H9 (cell line): ENCODE measurements at regions not wholly inside any gene's neighbourhood (a gene's known extent, or its start where the extent isn't known, plus 50 kb on each side); places are given as distances from the start of the nearest gene placed in this dataset.

ENCODE experiments used
- DNase-seq: peaks from one replicate; pipeline ENCODE4 v3.0.0-alpha.2; 2017
- H2AFZ ChIP-seq: one replicate; pipeline ENCODE4 v1.6.1; 2013; ENCODE audit warnings: mild to moderate bottlenecking, low read length, control low read depth, moderate library complexity
- H2AK5ac ChIP-seq: 2 replicates; pipeline ENCODE4 v1.6.1; 2013; ENCODE audit warnings: low read length, control low read depth, mixed read lengths; ENCODE audit not compliant: insufficient read length
- H2BK120ac ChIP-seq: one replicate; pipeline ENCODE4 v1.6.1; 2013; ENCODE audit warnings: low read depth, mild to moderate bottlenecking, low read length, control low read depth, inconsistent platforms; ENCODE audit not compliant: poor library complexity, severe bottlenecking
- H2BK12ac ChIP-seq: 2 replicates; pipeline ENCODE4 v1.6.1; 2013; ENCODE audit warnings: low read length, control low read depth, mixed read lengths, low read depth; ENCODE audit not compliant: insufficient read length
- H2BK15ac ChIP-seq: 2 replicates; pipeline ENCODE4 v1.6.1; 2013; ENCODE audit warnings: low read depth, low read length, control low read depth
- H2BK20ac ChIP-seq: one replicate; pipeline ENCODE4 v1.6.1; 2013; ENCODE audit warnings: low read depth, mild to moderate bottlenecking, low read length, control low read depth, inconsistent platforms; ENCODE audit not compliant: poor library complexity, severe bottlenecking
- H2BK5ac ChIP-seq: 2 replicates; pipeline ENCODE4 v1.6.1; 2013; ENCODE audit warnings: low read length, control low read depth, mixed read lengths; ENCODE audit not compliant: insufficient read length
- H3K14ac ChIP-seq: 2 replicates; pipeline ENCODE4 v1.6.1; 2013; ENCODE audit warnings: low read length, control low read depth; ENCODE audit not compliant: insufficient read depth
- H3K18ac ChIP-seq: 2 replicates; pipeline ENCODE4 v1.6.1; 2013; ENCODE audit warnings: low read depth, mild to moderate bottlenecking, mixed read lengths, low read length, control low read depth; ENCODE audit not compliant: insufficient read length
- H3K23ac ChIP-seq: 2 replicates; pipeline ENCODE4 v1.6.1; 2013; ENCODE audit warnings: low read length, control low read depth, mixed read lengths, low read depth; ENCODE audit not compliant: insufficient read length
- H3K23me2 ChIP-seq: 2 replicates; pipeline ENCODE4 v1.6.1; 2013; ENCODE audit warnings: low read depth, mild to moderate bottlenecking, mixed read lengths, low read length, control low read depth; ENCODE audit not compliant: insufficient read length, poor library complexity, severe bottlenecking
- H3K27ac ChIP-seq: 2 replicates; pipeline ENCODE4 v1.5.1; 2013; ENCODE audit warnings: low read length, control low read depth, mixed read lengths, low read depth; ENCODE audit not compliant: insufficient read length
- H3K27me3 ChIP-seq: 2 replicates; pipeline ENCODE4 v1.6.1; 2013; ENCODE audit warnings: low read length, control low read depth, inconsistent platforms; ENCODE audit not compliant: insufficient read depth
- H3K4ac ChIP-seq: 2 replicates; pipeline ENCODE4 v1.6.1; 2013; ENCODE audit warnings: low read depth, mild to moderate bottlenecking, control low read depth, inconsistent platforms, low read length, moderate library complexity
- H3K4me1 ChIP-seq: 2 replicates; pipeline ENCODE4 v1.6.1; 2013; ENCODE audit warnings: low read length, control low read depth, inconsistent platforms; ENCODE audit not compliant: insufficient read depth
- H3K4me2 ChIP-seq: 2 replicates; pipeline ENCODE4 v1.6.1; 2013; ENCODE audit warnings: low read length, control low read depth, mixed read lengths; ENCODE audit not compliant: insufficient read length, insufficient read depth
- H3K56ac ChIP-seq: 2 replicates; pipeline ENCODE4 v1.6.1; 2013; ENCODE audit warnings: low read depth, mild to moderate bottlenecking, mixed read lengths, low read length, control low read depth; ENCODE audit not compliant: insufficient read length
- H3K79me1 ChIP-seq: 2 replicates; pipeline ENCODE4 v1.6.1; 2013; ENCODE audit warnings: low read depth, mild to moderate bottlenecking, moderate library complexity, low read length, control low read depth, inconsistent platforms; ENCODE audit not compliant: insufficient read depth, poor library complexity, severe bottlenecking
- H3K79me2 ChIP-seq: 2 replicates; pipeline ENCODE4 v1.6.1; 2013; ENCODE audit warnings: low read length, control low read depth, inconsistent platforms; ENCODE audit not compliant: insufficient read depth
- H3K9ac ChIP-seq: 2 replicates; pipeline ENCODE4 v1.6.1; 2013; ENCODE audit warnings: low read length, control low read depth, mixed read lengths; ENCODE audit not compliant: insufficient read length; ENCODE audit errors: extremely low read depth
- H3K9me3 ChIP-seq: one replicate; pipeline ENCODE4 v1.6.1; 2013; ENCODE audit warnings: low read depth, low read length, inconsistent platforms; ENCODE audit not compliant: control insufficient read depth
- H3T11ph ChIP-seq: one replicate; pipeline ENCODE4 v1.6.1; 2013; ENCODE audit warnings: mild to moderate bottlenecking, low read length, control low read depth, inconsistent platforms
- H4K20me1 ChIP-seq: one replicate; pipeline ENCODE4 v1.6.1; 2013; ENCODE audit not compliant: control insufficient read depth, insufficient read length, insufficient read depth
- H4K5ac ChIP-seq: 2 replicates; pipeline ENCODE4 v1.6.1; 2013; ENCODE audit warnings: low read depth, mild to moderate bottlenecking, mixed read lengths, low read length, control low read depth; ENCODE audit not compliant: insufficient read length
- H4K8ac ChIP-seq: replicated peaks from 2 replicates; pipeline ENCODE4 v1.6.1; 2013; ENCODE audit warnings: low read length, control low read depth, mixed read lengths, low read depth; ENCODE audit not compliant: insufficient read length
- H4K91ac ChIP-seq: 2 replicates; pipeline ENCODE4 v1.6.1; 2013; ENCODE audit warnings: low read depth, mild to moderate bottlenecking, moderate library complexity, mixed read lengths, low read length, control low read depth; ENCODE audit not compliant: insufficient read length
- H3K27ac Mint-ChIP-seq, 3 experiments: 2 replicates in 2 of 3; 3 replicates in 1 of 3; pipeline ENCODE4 v1.8.0; 2020 to 2021; ENCODE audit warnings: mixed read lengths in 3 of 3, mild to moderate bottlenecking in 1 of 3, moderate library complexity in 1 of 3
- H3K27me3 Mint-ChIP-seq: 2 replicates; pipeline ENCODE4 v1.8.0; 2021; ENCODE audit warnings: low read depth, mild to moderate bottlenecking, moderate library complexity, mixed read lengths
- H3K36me3 Mint-ChIP-seq, 3 experiments: 2 replicates in 2 of 3; 3 replicates in 1 of 3; pipeline ENCODE4 v1.8.0; 2020 to 2021; ENCODE audit warnings: low read depth in 3 of 3, mixed read lengths in 3 of 3; ENCODE audit not compliant: insufficient read depth in 1 of 3
- H3K4me1 Mint-ChIP-seq, 2 experiments: 2 replicates each; pipeline ENCODE4 v1.8.0; 2020; ENCODE audit warnings: mixed read lengths in 2 of 2
- H3K4me3 Mint-ChIP-seq, 2 experiments: 2 replicates in 1 of 2; 3 replicates in 1 of 2; pipeline ENCODE4 v1.8.0; 2020 to 2021; ENCODE audit warnings: mild to moderate bottlenecking in 2 of 2, mixed read lengths in 2 of 2, moderate library complexity in 1 of 2
- H3K9me3 Mint-ChIP-seq, 2 experiments: 2 replicates in 1 of 2; 3 replicates in 1 of 2; pipeline ENCODE4 v1.8.0; 2020; ENCODE audit warnings: mild to moderate bottlenecking in 2 of 2, mixed read lengths in 2 of 2, moderate library complexity in 1 of 2
- CTCF ChIP-seq: fragments of 200-600 bp; sonication (generic); conservative IDR thresholded peaks from 3 replicates; pipeline ENCODE4 v1.8.0; 2021; ENCODE audit warnings: antibody characterized with exemption, mild to moderate bottlenecking
- WGBS: extraction: QIAGEN DNeasy Blood & Tissue Kit; methylation state at CpG from one replicate; pipeline ENCODE4 v1.1.7; 2013; ENCODE audit warnings: missing lambda C conversion rate, low lambda C conversion rate, mixed read lengths; ENCODE audit not compliant: insufficient read length; ENCODE audit errors: extremely low coverage; 5-methylcytosine and 5-hydroxymethylcytosine counted together

DNA sequence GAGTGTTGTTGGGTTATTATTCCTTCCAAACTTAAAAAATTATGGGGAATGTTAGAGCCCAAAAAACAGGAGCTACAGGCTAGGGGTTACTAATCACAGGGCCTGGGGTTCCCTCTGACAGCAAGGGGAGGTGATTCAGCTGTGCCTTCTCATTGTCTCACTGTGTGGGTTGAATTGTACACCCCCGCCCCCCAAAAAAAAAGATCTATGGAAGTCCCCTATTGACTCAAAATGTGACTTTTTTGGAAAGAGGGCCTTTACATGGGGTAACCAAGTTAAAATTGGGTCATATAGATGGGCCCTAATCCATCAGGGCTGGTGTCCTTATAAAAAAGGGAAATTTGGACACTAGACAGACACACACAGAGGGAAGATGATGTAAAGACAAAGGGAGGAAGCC, 190.2 kb downstream of the SOX9 start:
- H3K36me3 Mint-ChIP-seq: no peaks in the 10 kb centered on the region; a peak in 1 of 7 replicates
- no peaks in the 10 kb centered on the region for H3K79me1 ChIP-seq

More for the DNA sequence above, 190.2 kb downstream of the SOX9 start:
- Histone ChIP-seq H3K4ac (no peak overlapping the region), H3T11ph (no peak overlapping the region), H3K14ac (no peak overlapping the region), H2BK12ac (no peak overlapping the region), H3K23me2 (no peaks in the 10 kb centered on the region), H2AFZ (no peak overlapping the region), H3K9me3 (no peaks in the 10 kb centered on the region), H4K20me1 (no peaks in the 10 kb centered on the region), H3K9ac (no peak overlapping the region), H3K79me2 (no peaks in the 10 kb centered on the region), H4K5ac (no peak overlapping the region), H2BK20ac (no peak overlapping the region), H3K18ac (no peak overlapping the region), H3K4me2 (no peak overlapping the region), H4K91ac (no peak overlapping the region), H3K27me3 (no peaks in the 10 kb centered on the region), H3K4me1 (no peaks in the 10 kb centered on the region), H2BK5ac (no peak overlapping the region), H2BK120ac (no peak overlapping the region), H3K23ac (no peak overlapping the region), H2AK5ac (no peak overlapping the region), H3K27ac (no peak overlapping the region), H4K8ac (no peak overlapping the region), H2BK15ac (no peak overlapping the region), H3K56ac (no peak overlapping the region)
- no peak for TF ChIP-seq CTCF
- Mint-ChIP-seq H3K27me3 (peaks cover 5% of the 10 kb centered on the region), H3K4me3 (no peak overlapping the region), H3K27ac (no peak overlapping the region), H3K4me1 (0 out of 4 replicates have a peak, but pooled peaks cover 0 to 6% of the 10 kb centered on the region in 2 experiments), H3K9me3 (no peaks in the 10 kb centered on the region)
- WGBS: no CpG with 5 or more reads among the region's 1 CpG
- no peak for DNase-seq
